Erythroblast (primary cell): ENCODE measurements at regions not wholly inside any gene's neighbourhood (a gene's known extent, or its start where the extent isn't known, plus 50 kb on each side); places are given as distances from the start of the nearest gene placed in this dataset.

ENCODE experiments used
- GATA1 ChIP-seq: IDR thresholded peaks from 2 replicates; pipeline ENCODE4 v1.6.1; 2011; ENCODE audit warnings: low read depth, mild to moderate bottlenecking, control low read depth, low read length, moderate library complexity
- POLR2A ChIP-seq: IDR thresholded peaks from 2 replicates; pipeline ENCODE4 v1.6.1; 2011; ENCODE audit warnings: mild to moderate bottlenecking, low read length

DNA sequence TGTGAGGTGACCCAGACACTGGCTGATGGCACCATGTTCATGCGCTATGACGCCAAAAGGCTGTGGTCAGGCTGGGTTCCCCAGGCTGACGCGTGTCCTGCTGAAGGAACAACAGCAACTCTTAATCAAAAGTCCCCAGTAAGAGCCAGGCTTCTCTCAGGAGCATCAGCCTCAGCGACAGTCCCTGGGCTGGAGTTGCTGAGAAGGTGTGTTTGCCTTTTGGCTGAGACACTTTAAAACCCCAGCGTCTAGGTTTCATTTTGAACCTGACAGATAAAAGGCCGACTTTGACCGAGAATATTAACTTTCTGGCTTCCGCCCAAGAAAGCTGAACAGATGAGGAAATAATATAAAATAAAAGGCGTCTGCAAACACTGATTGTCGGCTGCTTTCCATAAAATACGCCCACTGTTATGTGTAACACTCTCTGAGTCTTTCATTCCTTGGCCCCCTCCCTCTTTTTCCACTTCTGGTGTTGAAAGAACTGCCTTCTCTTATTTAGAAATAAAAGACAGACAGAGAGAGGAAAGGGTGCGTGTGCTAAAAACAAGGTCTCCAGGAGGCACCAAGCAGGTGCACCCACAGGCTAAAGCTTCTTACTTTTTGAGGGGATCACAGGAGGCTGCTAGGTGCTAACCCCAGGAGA, 373.6 kb downstream of the MID1IP1 start:
- TF ChIP-seq POLR2A, result no peak
- no peak for TF ChIP-seq GATA1
